GM13977 (cell line): ENCODE measurements at regions not wholly inside any gene's neighbourhood (a gene's known extent, or its start where the extent isn't known, plus 50 kb on each side); places are given as distances from the start of the nearest gene placed in this dataset.
"Not testable (repeated sequence)": the region's sequence is repeated elsewhere in the genome, so short reads cannot be mapped to it uniquely, and the experiment has no call there.

ENCODE experiments used
- DNase-seq: peaks from one replicate; pipeline ENCODE4 v3.0.0; 2012; ENCODE audit warnings: low spot score
- in situ Hi-C: fragments of 300-500 bp; cut with MboI; formaldehyde crosslinking; loops from one replicate; pipeline ENCODE4 v1.12.0; 2022; ENCODE audit warnings: low sequenced_read_pairs, low pct_unique_long_range_greater_than_20kb, mixed read lengths, inconsistent platforms; ENCODE audit not compliant: unreplicated experiment
- TF ChIP-seq, protein P1 (sequence below): IDR thresholded peaks from 2 replicates; pipeline ENCODE4 v1.5.1; 2012; ENCODE audit warnings: mild to moderate bottlenecking, control low read depth; ENCODE audit not compliant: insufficient read depth; ENCODE audit errors: extremely low read depth, missing control alignments

DNA sequence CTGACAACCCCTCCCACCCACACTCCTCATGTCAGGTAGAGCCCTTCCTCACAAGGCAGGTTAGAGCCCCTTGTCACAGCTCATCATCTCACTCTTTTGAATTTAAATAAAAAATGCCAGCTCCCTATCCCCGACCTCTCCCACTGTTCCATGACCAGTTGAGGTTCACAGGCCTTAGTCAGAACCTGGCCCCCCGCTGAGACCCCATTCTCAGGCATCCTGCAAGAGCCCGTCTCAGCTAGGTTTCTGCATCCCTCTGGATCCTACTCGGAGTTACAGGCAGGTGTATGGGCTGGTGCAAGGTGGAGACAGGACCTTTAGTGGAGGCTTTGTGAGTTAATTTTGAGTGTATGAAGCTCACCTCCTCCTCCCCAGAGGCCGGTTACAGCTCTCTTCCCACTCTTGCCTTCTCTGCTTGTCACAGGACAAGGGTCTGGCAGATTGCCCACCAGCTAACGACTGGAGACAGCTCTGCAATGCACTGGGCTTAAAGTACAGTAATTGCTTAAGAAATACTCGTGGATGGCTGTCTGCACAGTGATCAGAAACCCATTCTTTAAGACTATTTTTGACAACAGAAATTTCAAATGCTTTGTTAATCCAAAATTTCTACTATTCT lies 394.9 kb upstream of the DPP6 start:
- in situ Hi-C loops: no loop called here
- DNase-seq: no peak
- TF ChIP-seq, protein P1, sequence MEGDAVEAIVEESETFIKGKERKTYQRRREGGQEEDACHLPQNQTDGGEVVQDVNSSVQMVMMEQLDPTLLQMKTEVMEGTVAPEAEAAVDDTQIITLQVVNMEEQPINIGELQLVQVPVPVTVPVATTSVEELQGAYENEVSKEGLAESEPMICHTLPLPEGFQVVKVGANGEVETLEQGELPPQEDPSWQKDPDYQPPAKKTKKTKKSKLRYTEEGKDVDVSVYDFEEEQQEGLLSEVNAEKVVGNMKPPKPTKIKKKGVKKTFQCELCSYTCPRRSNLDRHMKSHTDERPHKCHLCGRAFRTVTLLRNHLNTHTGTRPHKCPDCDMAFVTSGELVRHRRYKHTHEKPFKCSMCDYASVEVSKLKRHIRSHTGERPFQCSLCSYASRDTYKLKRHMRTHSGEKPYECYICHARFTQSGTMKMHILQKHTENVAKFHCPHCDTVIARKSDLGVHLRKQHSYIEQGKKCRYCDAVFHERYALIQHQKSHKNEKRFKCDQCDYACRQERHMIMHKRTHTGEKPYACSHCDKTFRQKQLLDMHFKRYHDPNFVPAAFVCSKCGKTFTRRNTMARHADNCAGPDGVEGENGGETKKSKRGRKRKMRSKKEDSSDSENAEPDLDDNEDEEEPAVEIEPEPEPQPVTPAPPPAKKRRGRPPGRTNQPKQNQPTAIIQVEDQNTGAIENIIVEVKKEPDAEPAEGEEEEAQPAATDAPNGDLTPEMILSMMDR: no peak

DNA sequence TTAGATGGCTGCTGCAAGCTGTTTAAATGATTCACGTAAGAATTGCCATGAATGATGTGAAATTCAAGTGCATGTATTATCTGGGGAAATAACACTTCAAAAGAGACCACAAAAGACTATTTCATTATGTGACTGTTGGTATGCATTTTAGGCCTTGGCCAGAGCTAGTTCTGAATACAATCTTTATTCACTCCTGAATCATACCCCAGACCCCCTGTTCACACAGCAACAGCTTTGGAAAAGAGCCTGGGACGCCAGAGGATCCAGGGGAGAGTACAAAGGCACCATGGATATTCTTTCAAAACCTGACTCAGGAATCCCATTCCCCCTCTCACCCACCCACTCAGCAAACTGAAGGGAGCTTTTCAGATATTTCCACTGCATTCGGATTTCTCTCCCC lies 377.1 kb upstream of the DPP6 start:
- in situ Hi-C loops: no loop called here
- DNase-seq: no peak
- TF ChIP-seq, protein P1: no peak

DNA sequence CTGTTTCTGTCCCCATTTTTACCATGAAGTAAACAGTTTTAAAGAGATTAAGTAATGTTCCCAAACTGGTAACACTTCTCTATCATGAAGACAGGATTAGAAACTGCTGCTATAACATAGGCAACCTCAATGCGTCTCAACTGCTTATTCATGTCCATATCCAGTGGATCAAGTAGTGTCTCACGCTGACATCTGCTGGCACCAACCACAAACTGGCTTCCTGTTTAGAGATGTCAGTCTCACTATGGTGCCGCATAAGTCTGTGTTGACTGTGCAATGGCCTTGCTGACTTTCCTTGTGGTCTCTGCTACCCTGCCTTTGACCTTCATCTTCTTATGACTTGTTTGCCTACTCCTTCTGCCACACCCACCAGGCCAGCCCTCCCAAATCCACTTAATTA lies 369.6 kb upstream of the DPP6 start:
- in situ Hi-C loops: no loop called here
- DNase-seq: no peak
- TF ChIP-seq, protein P1: no peak

DNA sequence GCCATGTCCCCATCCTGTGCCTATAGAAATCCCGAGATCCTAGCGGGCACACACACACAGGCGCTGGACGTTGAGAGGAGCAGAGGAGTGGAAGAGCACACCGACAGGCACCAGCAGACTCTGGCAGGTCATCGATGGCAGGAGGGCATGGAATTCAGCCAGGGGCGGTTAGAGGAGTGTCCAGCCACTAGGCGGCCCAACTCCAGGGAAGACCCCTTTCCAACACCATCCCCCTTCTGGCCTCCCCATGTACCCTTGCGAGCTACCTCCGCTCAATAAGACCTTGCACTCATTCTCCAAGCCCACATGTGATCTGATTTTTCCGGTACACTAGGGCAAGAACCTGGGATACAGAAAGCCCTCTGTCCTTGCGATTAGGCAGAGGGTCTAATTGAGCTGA lies 356.0 kb upstream of the DPP6 start:
- TF ChIP-seq, protein P1: no peak
- in situ Hi-C loops: no loop called here
- DNase-seq: no peak

DNA sequence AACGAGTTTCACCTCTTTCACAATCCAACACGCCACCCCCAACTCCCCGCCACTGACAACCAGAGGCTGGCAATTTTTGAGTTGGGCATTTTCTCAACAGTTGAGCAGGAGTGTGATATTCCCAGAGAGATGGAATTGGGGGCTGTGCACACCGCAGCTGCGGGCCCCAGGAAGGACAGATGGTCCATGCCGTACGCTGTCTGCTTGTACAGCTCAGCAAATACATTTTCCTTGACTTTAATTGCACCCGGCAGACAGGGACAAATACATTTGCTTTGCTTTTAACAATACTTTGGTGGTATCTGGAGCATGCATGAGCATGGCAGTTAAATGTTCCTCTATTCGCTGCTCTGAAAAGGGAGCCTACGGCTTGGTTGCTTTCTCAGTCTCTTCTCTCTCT lies 354.2 kb upstream of the DPP6 start:
- TF ChIP-seq, protein P1: no peak
- in situ Hi-C loops: no loop called here

DNA sequence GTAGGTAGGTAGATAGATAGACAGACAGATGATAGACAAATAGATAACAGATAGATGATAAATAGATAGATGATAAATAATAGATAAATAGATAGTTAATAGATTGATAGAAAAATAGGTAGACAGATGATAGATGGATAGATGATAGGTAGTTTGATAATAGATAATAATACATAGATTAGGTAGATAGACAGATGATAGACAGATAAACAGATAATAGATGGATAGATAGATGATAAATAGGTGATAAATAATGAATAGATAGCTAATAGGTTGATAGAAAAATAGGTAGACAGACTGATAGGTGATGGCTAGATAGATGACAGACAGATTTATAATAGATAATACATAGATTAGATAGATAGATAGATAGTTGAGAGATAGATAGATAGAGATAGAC lies 350.5 kb upstream of the DPP6 start:
- no peak for DNase-seq
- TF ChIP-seq, protein P1: no peak
- in situ Hi-C loops: no loop called here

More for the DNA sequence above, 354.2 kb upstream of the DPP6 start:
- no peak for DNase-seq

DNA sequence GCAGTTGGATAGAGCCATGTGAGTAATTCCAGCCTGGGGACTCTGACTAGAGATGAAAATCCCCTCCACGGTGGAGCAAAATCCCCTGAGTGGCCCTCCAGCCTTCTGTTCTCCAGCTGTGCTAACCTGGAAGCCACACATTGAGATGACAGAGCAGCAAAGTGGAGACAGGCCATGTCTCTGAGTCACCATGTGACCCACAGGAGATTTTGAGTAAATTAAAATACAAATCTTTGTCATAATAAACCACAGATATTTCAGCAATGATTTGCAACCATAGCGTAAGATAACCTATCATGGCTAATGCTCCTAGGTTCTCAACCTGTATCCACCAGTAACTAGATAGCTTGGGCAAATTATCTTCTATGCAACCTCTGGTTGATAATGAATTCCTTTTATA lies 328.3 kb upstream of the DPP6 start:
- not testable (repeated sequence) for DNase-seq

DNA sequence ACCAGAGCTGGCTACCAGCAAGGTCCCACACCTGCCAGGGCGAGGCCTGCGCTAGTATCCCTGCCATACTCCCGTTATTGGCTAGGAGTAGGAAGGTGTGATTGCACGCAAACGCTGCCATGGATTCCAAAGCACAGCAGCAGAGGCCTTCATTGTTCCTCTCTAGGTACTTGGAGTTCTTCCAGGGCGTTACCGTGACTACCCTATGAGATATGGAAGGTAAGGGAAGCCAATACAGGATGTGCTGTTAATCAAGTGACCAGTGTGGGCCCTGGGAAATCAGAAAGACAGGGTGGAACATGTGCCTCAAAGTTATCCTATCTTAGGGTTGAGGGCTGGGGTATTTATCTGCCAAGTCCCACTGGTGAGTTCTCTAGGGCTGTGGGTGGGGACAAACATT lies 320.7 kb upstream of the DPP6 start:
- in situ Hi-C loops, DNase-seq: not testable (repeated sequence)

More for the DNA sequence above, 328.3 kb upstream of the DPP6 start:
- in situ Hi-C loops: not testable (repeated sequence)

DNA sequence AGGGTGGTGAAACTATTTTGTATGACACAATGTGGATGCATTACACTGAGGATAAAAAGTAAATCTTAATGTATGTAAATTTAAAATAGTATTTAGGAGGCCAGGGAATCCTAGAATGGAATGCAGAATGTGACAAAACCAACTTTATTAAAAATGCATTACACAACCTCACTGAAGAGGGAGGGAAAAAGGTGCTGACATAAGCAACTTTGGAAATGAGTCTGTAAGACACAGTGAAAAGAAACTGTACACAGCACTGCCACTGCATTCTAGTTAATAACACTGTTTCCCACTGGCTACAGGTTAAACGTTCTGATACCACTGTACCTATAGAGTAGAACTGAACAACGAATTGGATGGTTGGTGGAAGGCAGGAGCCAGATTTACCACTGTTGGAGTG lies 308.8 kb upstream of the DPP6 start:
- in situ Hi-C loops, DNase-seq: not testable (repeated sequence)

DNA sequence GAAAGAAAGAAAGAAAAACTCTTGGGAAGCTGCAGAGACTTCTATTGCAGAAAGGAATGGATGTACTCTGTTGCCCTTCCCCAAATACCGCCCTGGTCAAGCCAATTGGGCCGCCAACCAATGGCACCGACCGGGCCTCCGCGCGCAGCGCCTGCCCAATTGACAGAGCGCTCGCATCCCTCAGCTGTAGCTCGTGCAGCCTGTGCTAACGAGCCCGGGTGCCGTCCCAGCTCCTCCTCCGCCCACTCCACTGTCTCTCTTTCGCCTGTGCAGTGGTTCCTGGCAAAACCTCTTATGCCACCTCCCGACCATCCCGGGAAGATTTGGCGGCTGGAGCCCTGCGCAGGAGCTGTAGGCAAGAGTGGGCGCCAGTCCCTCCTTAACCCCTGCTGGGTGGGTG lies 304.2 kb upstream of the DPP6 start:
- in situ Hi-C loops, DNase-seq: not testable (repeated sequence)

DNA sequence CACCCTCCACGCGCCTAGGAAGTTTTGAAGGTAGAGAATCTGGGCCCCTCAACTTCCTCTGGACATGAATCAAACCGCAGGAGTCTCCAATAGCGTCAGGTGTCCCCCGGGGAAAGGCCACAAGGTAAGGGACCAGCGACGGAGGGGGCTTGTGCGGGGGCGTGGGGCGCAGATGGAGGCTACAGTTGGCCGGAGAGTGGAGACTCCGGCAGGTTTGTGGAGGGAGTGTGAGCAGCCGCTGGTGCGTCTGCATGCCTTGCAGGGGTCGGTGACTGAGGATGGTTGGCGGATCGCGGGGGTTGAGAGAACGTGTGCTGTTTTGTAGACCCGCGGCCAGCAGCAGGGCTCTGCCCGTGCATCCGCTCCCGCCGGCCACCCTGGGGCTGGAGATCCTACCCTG lies 303.3 kb upstream of the DPP6 start:
- in situ Hi-C loops, DNase-seq: not testable (repeated sequence)
